Stomach (tissue), 8 donors: ENCODE measurements at regions not wholly inside any gene's neighbourhood (a gene's known extent, or its start where the extent isn't known, plus 50 kb on each side); places are given as distances from the start of the nearest gene placed in this dataset.

Source experiments
- DNase-seq, 2 donors: peaks; one replicate each; pipeline versions ENCODE4 v3.0.0 to v3.0.0-alpha.2; 2013 to 2019
- H3K27ac ChIP-seq, 5 donors: fragments of 200-600 bp in 4 of 5; sonication (generic) in 4 of 5; one replicate each; pipeline ENCODE4 v1.5.1; 2013 to 2019; ENCODE audit warnings: mild to moderate bottlenecking in 1 of 5, moderate library complexity in 1 of 5
- H3K27me3 ChIP-seq, 3 donors: fragments of 200-600 bp; sonication (generic); one replicate each; pipeline ENCODE4 v1.5.1; 2017 to 2019; ENCODE audit warnings: mixed run types in 1 of 3
- H3K36me3 ChIP-seq, 4 donors: fragments of 200-600 bp; sonication (generic); 1 replicate in 3 of 4; 2 replicates in 1 of 4; pipeline ENCODE4 v1.5.1; 2016 to 2019
- H3K4me1 ChIP-seq, 4 donors: fragments of 200-600 bp; sonication (generic); one replicate each; pipeline ENCODE4 v1.5.1; 2016 to 2019
- H3K4me3 ChIP-seq, 4 donors: fragments of 200-600 bp; sonication (generic) in 3 of 4; one replicate each; pipeline ENCODE4 v1.5.1; 2016 to 2019; ENCODE audit warnings: mild to moderate bottlenecking in 1 of 4
- H3K9me3 ChIP-seq, 4 donors: fragments of 200-600 bp; sonication (generic); one replicate each; pipeline ENCODE4 v1.5.1; 2016 to 2019
- CTCF ChIP-seq, 7 experiments: fragments of 450-650 bp in 4 of 7; fragments of 200-600 bp in 3 of 7; sonication (generic) in 3 of 7; IDR thresholded peaks; one replicate each; pipeline ENCODE4 v1.5.1; 2016 to 2019; ENCODE audit warnings: antibody characterized with exemption in 7 of 7, control low read depth in 2 of 7, mild to moderate bottlenecking in 1 of 7
- EP300 ChIP-seq: sonication (generic); formaldehyde crosslinking; IDR thresholded peaks from one replicate; pipeline ENCODE4 v1.6.1; 2017; ENCODE audit warnings: antibody characterized with exemption
- POLR2A ChIP-seq, 4 donors: fragments of 450-650 bp; IDR thresholded peaks; one replicate each; pipeline ENCODE4 v1.6.1; 2016; ENCODE audit warnings: antibody characterized with exemption in 4 of 4, control low read depth in 2 of 4, mild to moderate bottlenecking in 1 of 4, moderate library complexity in 1 of 4
- POLR2AphosphoS5 ChIP-seq, 3 donors: sonication (generic); formaldehyde crosslinking; IDR thresholded peaks; one replicate each; pipeline ENCODE4 v1.6.1; 2016; ENCODE audit warnings: antibody characterized with exemption in 3 of 3
- WGBS, 5 donors: extraction: QIAGEN DNeasy Blood & Tissue Kit in 3 of 5; methylation state at CpG; one replicate each; pipeline versions ENCODE4 v1.1.5 to v1.1.7; 2013 to 2018; 5-methylcytosine and 5-hydroxymethylcytosine counted together
- intact Hi-C: fragments of 100-400 bp; cut with DNase I; formaldehyde crosslinking; loops from one replicate; pipeline ENCODE4 v1.15.1; 2023; ENCODE audit warnings: low total_unique reads
- donor health status: healthy with polysubstance abuse.
- donor health status: Bipolar disorder and iron deficiency.
- donor health status: healthy.

- WGBS, 5 donors: 39 to 74% (median 43%) methylated on average over 4 of the region's 4 CpGs
- Histone ChIP-seq H3K9me3 (no peaks in the 10 kb centered on the region), H3K27me3 (no peaks in the 10 kb centered on the region), H3K27ac (no peak overlapping the region), H3K4me3 (no peak overlapping the region), H3K36me3 (no peaks in the 10 kb centered on the region), H3K4me1 (no peaks in the 10 kb centered on the region)
- TF ChIP-seq CTCF (IDR thresholded peaks at IDR 0.05): no peak
- no peak for TF ChIP-seq POLR2AphosphoS5 (IDR thresholded peaks at IDR 0.05)
- TF ChIP-seq POLR2A (IDR thresholded peaks at IDR 0.05): no peak
- no peak for TF ChIP-seq EP300
- intact Hi-C loops: no loop called here
- DNase-seq: peak in 1 of 2 donors; percentile 17
Observed at GRCh38 chr5:102138243-102138653, 157.8 kb downstream of the SLCO4C1 start.

GRCh38 chr5:102130890-102131289 is 165.2 kb downstream of the SLCO4C1 start:
- 76 to 99% (median 96%) methylated on average over 3 of the region's 3 CpGs for WGBS, 5 donors
- no peak for TF ChIP-seq POLR2AphosphoS5 (IDR thresholded peaks at IDR 0.05)
- no peak for TF ChIP-seq EP300
- no peak for TF ChIP-seq POLR2A (IDR thresholded peaks at IDR 0.05)
- no peak for TF ChIP-seq CTCF (IDR thresholded peaks at IDR 0.05)
- intact Hi-C loops: no loop called here

GRCh38 chr5:102130386-102130785 is 165.7 kb downstream of the SLCO4C1 start:
- DNase-seq: no peak
- intact Hi-C loops: no loop called here
- no peak overlapping the region for H3K27ac ChIP-seq
- no peak overlapping the region for H3K4me3 ChIP-seq
- no peaks in the 10 kb centered on the region for H3K36me3 ChIP-seq
- H3K4me1 ChIP-seq: no peaks in the 10 kb centered on the region
- no peak for TF ChIP-seq POLR2A (IDR thresholded peaks at IDR 0.05)
- no peak for TF ChIP-seq EP300
- no peak for TF ChIP-seq POLR2AphosphoS5 (IDR thresholded peaks at IDR 0.05)
- no peak for TF ChIP-seq CTCF (IDR thresholded peaks at IDR 0.05)
- no peaks in the 10 kb centered on the region for H3K27me3 ChIP-seq
- no peaks in the 10 kb centered on the region for H3K9me3 ChIP-seq
- 79 to 91% (median 89%) methylated on average over 5 of the region's 5 CpGs for whole genome bisulfite sequencing, 5 donors

More at GRCh38 chr5:102130890-102131289, 165.2 kb downstream of the SLCO4C1 start:
- Histone ChIP-seq H3K27ac (no peak overlapping the region), H3K27me3 (no peaks in the 10 kb centered on the region), H3K9me3 (no peaks in the 10 kb centered on the region), H3K4me3 (no peak overlapping the region), H3K36me3 (no peaks in the 10 kb centered on the region), H3K4me1 (no peaks in the 10 kb centered on the region)
- no peak for DNase-seq

- no peaks in the 10 kb centered on the region for H3K4me1 ChIP-seq
- TF ChIP-seq POLR2A (IDR thresholded peaks at IDR 0.05) (no peak), POLR2AphosphoS5 (IDR thresholded peaks at IDR 0.05) (no peak), CTCF (IDR thresholded peaks at IDR 0.05) (no peak), EP300 (no peak)
- no peak overlapping the region for H3K27ac ChIP-seq
- H3K36me3 ChIP-seq: no peaks in the 10 kb centered on the region
- no peaks in the 10 kb centered on the region for H3K9me3 ChIP-seq
- intact Hi-C loops: no loop called here
- no peaks in the 10 kb centered on the region for H3K27me3 ChIP-seq
- 54 to 73% (median 69%) methylated on average over 3 of the region's 3 CpGs for WGBS, 5 donors
- DNase-seq: no peak
- no peak overlapping the region for H3K4me3 ChIP-seq
Observed at GRCh38 chr5:102119252-102119651, 176.8 kb downstream of the SLCO4C1 start.
